ENCODE measurements at regions not wholly inside any gene's neighbourhood (a gene's known extent, or its start where the extent isn't known, plus 50 kb on each side); places are given as distances from the start of the nearest gene placed in this dataset.

GRCh38 chr15:96735632-96736240, 405.2 kb downstream of the NR2F2 start:
- WGBS, 2 donors = 80 to 81% methylated on average over 2 of the region's 2 CpGs
- no peaks in the 10 kb centered on the region for H3K36me3 ChIP-seq
- no peak overlapping the region for H3K4me3 ChIP-seq
- intact Hi-C loops (cut with DNase I) = no loop called here
- no peak for DNase-seq
- no peak for TF ChIP-seq CTCF (IDR thresholded peaks at IDR 0.05)
- ATAC-seq = no peak
- no peaks in the 10 kb centered on the region for H3K9me3 ChIP-seq
- H3K27me3 ChIP-seq = no peaks in the 10 kb centered on the region
- no peaks in the 10 kb centered on the region for H3K4me1 ChIP-seq
- H3K27ac ChIP-seq = no peak overlapping the region
- FAIRE-seq = no peak

DNA sequence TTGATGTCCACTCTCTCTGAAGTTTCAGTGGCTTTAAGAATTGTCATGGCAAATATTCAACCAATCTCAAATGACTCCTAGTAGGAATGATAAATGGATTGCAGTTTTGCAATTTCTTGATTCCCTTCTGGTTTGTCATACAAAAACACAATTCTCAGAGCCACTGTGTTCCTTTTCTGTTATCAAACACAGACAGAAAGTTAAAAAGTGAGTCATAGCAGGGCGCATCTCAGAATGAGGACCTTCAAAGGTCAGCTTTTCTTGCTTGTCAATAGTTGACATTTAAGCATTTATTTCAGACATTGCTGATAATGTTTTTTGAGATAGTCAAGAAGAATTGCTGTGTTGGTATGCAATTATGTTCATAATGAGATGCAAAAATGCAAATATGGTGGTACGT, 405.9 kb downstream of the NR2F2 start:
- H3K4me1 ChIP-seq = no peaks in the 10 kb centered on the region
- no peaks in the 10 kb centered on the region for H3K27me3 ChIP-seq
- ATAC-seq (no peak), FAIRE-seq (no peak), DNase-seq (no peak)
- no peaks in the 10 kb centered on the region for H3K36me3 ChIP-seq
- intact Hi-C loops (cut with DNase I) = no loop called here
- 66 to 77% methylated on average over 2 of the region's 2 CpGs for WGBS, 2 donors
- H3K9me3 ChIP-seq = no peaks in the 10 kb centered on the region
- no peak overlapping the region for H3K4me3 ChIP-seq
- TF ChIP-seq CTCF (IDR thresholded peaks at IDR 0.05) = no peak
- H3K27ac ChIP-seq = no peak overlapping the region

DNA sequence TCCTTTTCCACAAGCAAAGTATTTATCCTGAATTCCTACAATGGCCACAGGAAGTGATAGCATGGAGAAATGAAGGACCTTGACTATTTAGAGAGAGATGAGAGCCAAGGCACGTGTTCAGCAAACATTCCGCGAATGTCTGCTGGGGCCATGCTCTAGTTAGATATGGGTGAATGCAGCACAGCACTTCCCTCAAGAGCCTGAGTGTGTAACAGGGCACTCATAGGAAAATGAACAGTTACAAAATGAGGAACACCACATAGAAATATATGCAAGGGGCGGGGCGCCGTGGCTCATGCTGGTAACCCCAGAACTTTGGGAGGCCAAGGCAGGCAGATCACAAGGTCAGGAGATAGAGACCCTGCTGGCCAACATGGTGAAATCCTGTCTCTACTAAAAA, 406.9 kb downstream of the NR2F2 start:
- no peak for TF ChIP-seq CTCF (IDR thresholded peaks at IDR 0.05)
- no peaks in the 10 kb centered on the region for H3K9me3 ChIP-seq
- H3K36me3 ChIP-seq = no peaks in the 10 kb centered on the region
- no peaks in the 10 kb centered on the region for H3K4me1 ChIP-seq
- no peak for ATAC-seq
- no peak overlapping the region for H3K27ac ChIP-seq
- H3K27me3 ChIP-seq = no peaks in the 10 kb centered on the region
- intact Hi-C loops (cut with DNase I) = no loop called here
- WGBS, 2 donors = 70 to 74% methylated on average over 6 of the region's 6 CpGs
- FAIRE-seq = no peak
- H3K4me3 ChIP-seq = no peak overlapping the region
- no peak for DNase-seq

DNA sequence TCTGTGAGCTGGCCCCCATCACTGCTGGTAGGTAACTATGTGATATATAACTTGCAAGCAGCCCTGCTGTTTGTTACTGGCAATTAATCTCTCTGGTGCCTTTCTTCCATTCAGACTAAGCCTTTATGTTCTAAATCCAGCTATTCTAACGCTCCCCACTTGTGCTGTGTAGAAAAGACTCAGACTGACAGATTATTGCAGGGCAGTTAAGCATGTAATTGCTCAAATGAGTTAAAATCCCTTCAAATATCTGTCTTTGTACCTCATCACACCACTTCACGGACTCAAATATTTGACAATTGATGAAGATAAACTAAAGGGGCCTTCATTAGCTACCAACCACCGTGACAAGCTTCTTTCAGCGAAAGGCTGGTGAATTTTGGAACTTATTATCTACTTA, 416.2 kb downstream of the NR2F2 start:
- no peak for DNase-seq
- no peaks in the 10 kb centered on the region for H3K36me3 ChIP-seq
- no peak for ATAC-seq
- H3K4me3 ChIP-seq = no peak overlapping the region
- H3K9me3 ChIP-seq = no peaks in the 10 kb centered on the region
- intact Hi-C loops (cut with DNase I) = no loop called here
- no peak overlapping the region for H3K27ac ChIP-seq
- whole genome bisulfite sequencing, 2 donors = 32% methylated on average over 4 of the region's 4 CpGs
- H3K4me1 ChIP-seq = no peaks in the 10 kb centered on the region
- FAIRE-seq = no peak
- no peaks in the 10 kb centered on the region for H3K27me3 ChIP-seq
- no peak for TF ChIP-seq CTCF (IDR thresholded peaks at IDR 0.05)

GRCh38 chr15:96747291-96747690, 416.8 kb downstream of the NR2F2 start:
- Histone ChIP-seq H3K9me3 (no peaks in the 10 kb centered on the region), H3K4me1 (no peaks in the 10 kb centered on the region), H3K27me3 (no peaks in the 10 kb centered on the region), H3K4me3 (no peak overlapping the region), H3K27ac (no peak overlapping the region), H3K36me3 (no peaks in the 10 kb centered on the region)
- 65 to 67% methylated on average over 4 of the region's 4 CpGs for WGBS, 2 donors
- no peak for TF ChIP-seq CTCF (IDR thresholded peaks at IDR 0.05)
- intact Hi-C loops (cut with DNase I) = no loop called here
- DNase-seq (no peak), ATAC-seq (no peak), FAIRE-seq (no peak)
